ENCODE measurements at regions not wholly inside any gene's neighbourhood (a gene's known extent, or its start where the extent isn't known, plus 50 kb on each side); places are given as distances from the start of the nearest gene placed in this dataset.

- DNase-seq (ENCODE audit: low read depth) = no peak
Observed at GRCh38 chr13:47337781-47338507, 441.1 kb upstream of the HTR2A start.

- DNase-seq (ENCODE audit: low read depth) = no peak
Observed at GRCh38 chr13:47334173-47334572, 437.3 kb upstream of the HTR2A start.

GRCh38 chr13:47332149-47332548, 435.3 kb upstream of the HTR2A start:
- no peak for DNase-seq (ENCODE audit: low read depth)

- DNase-seq (ENCODE audit: low read depth) = no peak
Observed at GRCh38 chr13:47330031-47330430, 433.2 kb upstream of the HTR2A start.

- DNase-seq (ENCODE audit: low read depth) = no peak
Observed at GRCh38 chr13:47327861-47328260, 431.0 kb upstream of the HTR2A start.

GRCh38 chr13:47326061-47326460, 429.2 kb upstream of the HTR2A start:
- no peak for DNase-seq (ENCODE audit: low read depth)

GRCh38 chr13:47317356-47317755, 420.5 kb upstream of the HTR2A start:
- DNase-seq (ENCODE audit: low read depth) = no peak

- no peak for DNase-seq (ENCODE audit: low read depth)
Observed at GRCh38 chr13:47310401-47310800, 413.5 kb upstream of the HTR2A start.

- DNase-seq (ENCODE audit: low read depth) = no peak
Observed at GRCh38 chr13:47306991-47307390, 410.1 kb upstream of the HTR2A start.

- DNase-seq (ENCODE audit: low read depth) = no peak
Observed at GRCh38 chr13:47303626-47304025, 406.8 kb upstream of the HTR2A start.

- no peak for DNase-seq (ENCODE audit: low read depth)
Observed at GRCh38 chr13:47299304-47299703, 402.5 kb upstream of the HTR2A start.

- DNase-seq (ENCODE audit: low read depth) = no peak
Observed at GRCh38 chr13:47298506-47298905, 401.7 kb upstream of the HTR2A start.

- no peak for DNase-seq (ENCODE audit: low read depth)
Observed at GRCh38 chr13:47294691-47295090, 397.8 kb upstream of the HTR2A start.

- no peak for DNase-seq (ENCODE audit: low read depth)
Observed at GRCh38 chr13:47291107-47291656, 394.3 kb upstream of the HTR2A start.

- no peak for DNase-seq (ENCODE audit: low read depth)
Observed at GRCh38 chr13:47289567-47289966, 392.7 kb upstream of the HTR2A start.

GRCh38 chr13:47288546-47288945, 391.7 kb upstream of the HTR2A start:
- DNase-seq (ENCODE audit: low read depth) = no peak

- no peak for DNase-seq (ENCODE audit: low read depth)
Observed at GRCh38 chr13:47287291-47287751, 390.5 kb upstream of the HTR2A start.

GRCh38 chr13:47281991-47282390, 385.1 kb upstream of the HTR2A start:
- DNase-seq (ENCODE audit: low read depth) = no peak

- no peak for DNase-seq (ENCODE audit: low read depth)
Observed at GRCh38 chr13:47279920-47280319, 383.1 kb upstream of the HTR2A start.

GRCh38 chr13:47277774-47278173, 380.9 kb upstream of the HTR2A start:
- DNase-seq (ENCODE audit: low read depth) = no peak

GRCh38 chr13:47268270-47268669, 371.4 kb upstream of the HTR2A start:
- DNase-seq (ENCODE audit: low read depth) = no peak

GRCh38 chr13:47258384-47258783, 361.5 kb upstream of the HTR2A start:
- DNase-seq (ENCODE audit: low read depth) = no peak

GRCh38 chr13:47256618-47257017, 359.8 kb upstream of the HTR2A start:
- no peak for DNase-seq (ENCODE audit: low read depth)

GRCh38 chr13:47252627-47253026, 355.8 kb upstream of the HTR2A start:
- DNase-seq (ENCODE audit: low read depth) = no peak
